Activated T-cell treated with anti-CD3 and anti-CD28 coated beads for 48 hours (primary cell): ENCODE measurements at regions not wholly inside any gene's neighbourhood (a gene's known extent, or its start where the extent isn't known, plus 50 kb on each side); places are given as distances from the start of the nearest gene placed in this dataset.
"Not testable (repeated sequence)": the region's sequence is repeated elsewhere in the genome, so short reads cannot be mapped to it uniquely, and the experiment has no call there.

Experiments used
- DNase-seq: peaks from one replicate; pipeline ENCODE4 v3.0.0-alpha.2; 2020; ENCODE audit warnings: low read depth

GRCh38 chr2:7599462-7600258 lies 682.4 kb downstream of the RNF144A start:
- DNase-seq = no peak

GRCh38 chr2:7601990-7602389 lies 684.8 kb downstream of the RNF144A start:
- DNase-seq = no peak

GRCh38 chr2:7604456-7604855 lies 687.2 kb downstream of the RNF144A start:
- DNase-seq = no peak

- no peak for DNase-seq
These were observed 690.4 kb downstream of the RNF144A start for GRCh38 chr2:7607441-7608173.

GRCh38 chr2:7609556-7609955 lies 692.3 kb downstream of the RNF144A start:
- DNase-seq = no peak

GRCh38 chr2:7609974-7610373 lies 692.8 kb downstream of the RNF144A start:
- no peak for DNase-seq

- no peak for DNase-seq
These were observed 694.5 kb downstream of the RNF144A start for GRCh38 chr2:7611750-7612149.

- DNase-seq = no peak
These were observed 695.8 kb downstream of the RNF144A start for GRCh38 chr2:7612969-7613368.

GRCh38 chr2:7613831-7614230 lies 696.6 kb downstream of the RNF144A start:
- DNase-seq = no peak

GRCh38 chr2:7618031-7618430 lies 700.8 kb downstream of the RNF144A start:
- no peak for DNase-seq

GRCh38 chr2:7619203-7619970 lies 702.2 kb downstream of the RNF144A start:
- no peak for DNase-seq

GRCh38 chr2:7620255-7620654 lies 703.0 kb downstream of the RNF144A start:
- DNase-seq = no peak

GRCh38 chr2:7621018-7621814 lies 704.0 kb downstream of the RNF144A start:
- DNase-seq = no peak

GRCh38 chr2:7625392-7626138 lies 708.4 kb downstream of the RNF144A start:
- DNase-seq = no peak

GRCh38 chr2:7626139-7626537 lies 708.9 kb downstream of the RNF144A start:
- DNase-seq = no peak

GRCh38 chr2:7627583-7627982 lies 710.4 kb downstream of the RNF144A start:
- no peak for DNase-seq

GRCh38 chr2:7632420-7632819 lies 715.2 kb downstream of the RNF144A start:
- no peak for DNase-seq

- DNase-seq = no peak
These were observed 716.4 kb downstream of the RNF144A start for GRCh38 chr2:7633566-7634153.

GRCh38 chr2:7634409-7634808 lies 717.2 kb downstream of the RNF144A start:
- no peak for DNase-seq

- DNase-seq = no peak
These were observed 722.3 kb downstream of the RNF144A start for GRCh38 chr2:7639476-7639875.

GRCh38 chr2:7641272-7641671 lies 724.1 kb downstream of the RNF144A start:
- not testable (repeated sequence) for DNase-seq
